Activated CD8-positive, alpha-beta T cell treated with anti-CD3 and anti-CD28 coated beads, Interleukin-2, amount 10 ng/mL, durations not matched to agents 7 days and 5 days (primary cell): ENCODE measurements at regions not wholly inside any gene's neighbourhood (a gene's known extent, or its start where the extent isn't known, plus 50 kb on each side); places are given as distances from the start of the nearest gene placed in this dataset.

Experiments used
- ATAC-seq: fragments of 150-1000 bp; cut with Tn5 transposase; one replicate; pipeline ENCODE4 v1.10.0; 2021; ENCODE audit warnings: moderate library complexity
- CTCF ChIA-PET: fragments of 350-600 bp; sonication (Branson Sonifier 250); formaldehyde crosslinking; loops from one replicate; lab custom pipeline; 2021; ENCODE audit warnings: antibody characterized with exemption; lab: Charles Lee
- POLR2A ChIA-PET: fragments of 350-600 bp; sonication (Branson Sonifier 250); formaldehyde crosslinking; loops from one replicate; lab custom pipeline; 2021; ENCODE audit warnings: antibody characterized with exemption; lab: Charles Lee
- DNase-seq: peaks from one replicate; pipeline ENCODE4 v3.0.0-alpha.2; 2020
- H3K27ac Mint-ChIP-seq: one replicate; pipeline ENCODE4 v1.8.0; 2021; ENCODE audit warnings: mild to moderate bottlenecking, mixed read lengths
- H3K27me3 Mint-ChIP-seq: one replicate; pipeline ENCODE4 v1.8.0; 2021; ENCODE audit warnings: low read depth, mixed read lengths
- H3K36me3 Mint-ChIP-seq: one replicate; pipeline ENCODE4 v1.8.0; 2021; ENCODE audit warnings: low read depth, mixed read lengths
- H3K4me1 Mint-ChIP-seq: one replicate; pipeline ENCODE4 v1.8.0; 2021; ENCODE audit warnings: low read depth, mixed read lengths
- H3K4me3 Mint-ChIP-seq: one replicate; pipeline ENCODE4 v1.8.0; 2021; ENCODE audit warnings: mild to moderate bottlenecking, mixed read lengths
- H3K9me3 Mint-ChIP-seq: one replicate; pipeline ENCODE4 v1.8.0; 2022; ENCODE audit warnings: mixed read lengths; ENCODE audit not compliant: insufficient read depth

DNA sequence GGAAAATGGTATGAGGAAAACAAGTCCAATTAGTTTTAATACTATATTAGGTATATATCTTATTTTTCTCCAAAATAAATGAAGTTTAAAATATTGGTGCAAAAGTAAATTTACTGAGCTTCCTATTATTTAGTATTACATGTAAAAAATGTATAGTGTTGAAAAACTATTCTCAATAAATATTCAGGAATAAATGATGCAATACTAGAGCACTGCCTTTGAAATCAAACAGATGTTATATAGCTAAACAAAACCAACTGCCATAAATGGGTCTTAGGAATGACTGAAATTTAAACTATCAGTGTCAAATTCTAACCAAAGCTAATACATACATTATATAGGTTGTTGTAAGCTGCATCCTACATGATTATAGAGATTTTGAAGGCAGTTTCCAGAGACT lies 1434.0 kb upstream of the LRRTM3 start:
- Mint-ChIP-seq H3K4me1 (no peaks in the 10 kb centered on the region), H3K36me3 (no peaks in the 10 kb centered on the region), H3K27ac (no peak overlapping the region), H3K9me3 (peaks cover 4% of the 10 kb centered on the region), H3K27me3 (no peaks in the 10 kb centered on the region), H3K4me3 (no peak overlapping the region)
- CTCF ChIA-PET, result no interaction called here
- ATAC-seq, result no peak
- POLR2A ChIA-PET, result no interaction called here
- no peak for DNase-seq

DNA sequence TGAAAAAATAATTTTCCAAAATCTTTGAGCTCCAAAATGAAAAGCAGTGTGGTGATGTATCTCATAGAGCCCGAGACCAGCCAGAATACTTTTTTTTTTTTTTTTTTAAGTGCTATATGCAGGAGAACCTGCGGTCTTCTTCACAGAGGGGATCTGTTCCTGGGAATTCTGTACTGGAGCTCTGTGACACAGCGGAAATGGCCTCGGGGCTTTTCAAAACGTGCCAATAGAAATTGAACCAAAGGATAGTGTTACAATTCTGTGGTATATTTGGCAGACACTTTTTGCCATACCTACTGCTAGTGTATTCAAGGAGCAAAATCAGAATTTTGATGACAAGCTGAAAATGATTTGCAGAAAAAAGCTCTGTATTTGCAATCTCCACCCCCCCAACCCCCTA lies 1429.3 kb upstream of the LRRTM3 start:
- no peak overlapping the region for H3K4me3 Mint-ChIP-seq
- H3K9me3 Mint-ChIP-seq, result peaks cover 10% of the 10 kb centered on the region
- ATAC-seq, result no peak
- no peaks in the 10 kb centered on the region for H3K27me3 Mint-ChIP-seq
- no peaks in the 10 kb centered on the region for H3K36me3 Mint-ChIP-seq
- DNase-seq, result no peak
- ChIA-PET CTCF (no interaction called here), POLR2A (no interaction called here)
- H3K27ac Mint-ChIP-seq, result no peak overlapping the region
- no peaks in the 10 kb centered on the region for H3K4me1 Mint-ChIP-seq

DNA sequence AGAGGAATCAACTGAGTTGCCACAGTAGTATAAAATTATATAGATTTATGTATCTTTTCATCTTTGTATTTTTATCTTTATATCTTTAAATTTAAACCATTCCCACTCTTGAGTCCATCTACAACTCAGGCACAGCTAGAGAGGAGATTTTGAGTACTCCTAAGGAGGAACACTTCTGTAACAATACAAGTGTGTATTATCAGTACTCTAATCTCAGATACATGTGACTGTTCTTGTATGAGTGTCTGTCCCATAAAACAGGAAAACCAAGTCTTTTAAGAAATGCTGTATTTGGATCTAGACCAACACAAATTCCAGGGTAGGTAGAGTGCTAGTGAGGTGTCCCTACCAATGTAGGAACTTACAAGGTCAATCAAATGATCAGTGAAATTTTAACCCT lies 1428.0 kb upstream of the LRRTM3 start:
- no peaks in the 10 kb centered on the region for H3K4me1 Mint-ChIP-seq
- ATAC-seq (no peak), DNase-seq (no peak)
- peaks cover 10% of the 10 kb centered on the region for H3K9me3 Mint-ChIP-seq
- H3K4me3 Mint-ChIP-seq, result no peak overlapping the region
- POLR2A ChIA-PET, result no interaction called here
- no peaks in the 10 kb centered on the region for H3K36me3 Mint-ChIP-seq
- H3K27ac Mint-ChIP-seq, result no peak overlapping the region
- H3K27me3 Mint-ChIP-seq, result no peaks in the 10 kb centered on the region
- CTCF ChIA-PET, result no interaction called here

DNA sequence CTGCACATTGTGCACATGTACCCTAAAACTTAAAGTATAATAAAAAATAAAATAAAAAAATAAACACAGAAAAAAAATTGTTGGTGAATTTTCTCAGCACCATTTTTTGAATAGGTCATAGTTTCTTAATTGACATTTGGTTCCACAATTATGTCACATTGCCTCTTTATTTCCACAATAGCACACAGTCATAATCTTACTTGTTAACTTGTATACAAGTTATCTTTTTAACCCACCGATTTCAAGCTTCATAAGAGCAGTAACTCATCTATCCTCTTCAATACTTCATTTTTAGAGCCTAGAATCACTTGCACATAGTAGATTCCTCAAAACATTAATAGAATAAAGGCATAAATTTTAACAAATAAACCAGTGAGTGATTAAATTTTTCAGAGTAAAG lies 1425.1 kb upstream of the LRRTM3 start:
- no peaks in the 10 kb centered on the region for H3K4me1 Mint-ChIP-seq
- H3K27ac Mint-ChIP-seq, result no peak overlapping the region
- DNase-seq, result no peak
- no peaks in the 10 kb centered on the region for H3K27me3 Mint-ChIP-seq
- ATAC-seq, result no peak
- no peaks in the 10 kb centered on the region for H3K36me3 Mint-ChIP-seq
- peaks cover 10% of the 10 kb centered on the region for H3K9me3 Mint-ChIP-seq
- H3K4me3 Mint-ChIP-seq, result no peak overlapping the region
- POLR2A ChIA-PET, result no interaction called here
- CTCF ChIA-PET, result no interaction called here

DNA sequence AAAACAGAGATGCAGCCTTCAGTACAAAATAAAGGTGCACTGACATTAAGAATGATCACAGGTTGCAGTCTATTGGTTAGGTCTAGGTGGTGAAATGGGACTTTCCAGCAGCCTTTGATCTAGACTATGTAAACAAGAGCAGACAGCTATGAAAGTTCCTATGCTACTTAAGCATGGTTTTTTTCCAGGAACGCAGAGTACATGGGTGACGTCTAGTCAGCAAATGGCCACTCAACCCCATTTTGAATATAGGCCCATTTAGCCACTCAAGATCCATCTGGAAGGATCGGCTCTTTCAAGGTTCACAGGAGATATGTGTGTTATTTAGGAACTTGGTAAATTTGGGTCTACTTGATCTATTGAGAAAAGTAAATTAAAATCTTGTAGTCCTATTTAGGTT lies 1424.6 kb upstream of the LRRTM3 start:
- CTCF ChIA-PET, result no interaction called here
- no peaks in the 10 kb centered on the region for H3K36me3 Mint-ChIP-seq
- no peak overlapping the region for H3K27ac Mint-ChIP-seq

DNA sequence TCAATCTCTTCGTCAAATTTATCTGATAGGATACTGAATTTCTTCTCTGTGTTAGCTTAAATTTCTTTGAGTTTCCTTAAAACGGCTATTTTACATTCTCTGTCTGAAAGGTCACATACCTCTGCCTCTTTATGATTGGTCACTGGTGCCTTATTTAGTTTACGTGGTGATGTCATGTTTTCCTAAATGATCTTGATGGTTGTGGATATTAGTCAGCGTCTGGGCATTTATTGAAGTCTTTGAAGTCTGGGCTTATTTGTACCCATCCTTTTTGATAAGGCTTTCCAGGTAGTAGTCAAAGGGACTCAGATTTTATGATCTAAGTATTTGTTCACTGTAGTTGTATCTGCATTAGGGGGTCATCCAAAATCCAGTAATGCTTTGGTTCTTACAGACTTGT lies 1407.5 kb upstream of the LRRTM3 start:
- H3K9me3 Mint-ChIP-seq, result no peaks in the 10 kb centered on the region
- H3K36me3 Mint-ChIP-seq, result no peaks in the 10 kb centered on the region
- no peak overlapping the region for H3K4me3 Mint-ChIP-seq
- POLR2A ChIA-PET, result no interaction called here
- DNase-seq (no peak), ATAC-seq (no peak)
- CTCF ChIA-PET, result no interaction called here
- no peaks in the 10 kb centered on the region for H3K4me1 Mint-ChIP-seq
- H3K27me3 Mint-ChIP-seq, result no peaks in the 10 kb centered on the region
- H3K27ac Mint-ChIP-seq, result no peak overlapping the region

More for the DNA sequence above, 1424.6 kb upstream of the LRRTM3 start:
- POLR2A ChIA-PET, result no interaction called here
- no peak for DNase-seq
- Mint-ChIP-seq H3K27me3 (no peaks in the 10 kb centered on the region), H3K4me3 (no peak overlapping the region), H3K4me1 (no peaks in the 10 kb centered on the region), H3K9me3 (peaks cover 10% of the 10 kb centered on the region)
- no peak for ATAC-seq

DNA sequence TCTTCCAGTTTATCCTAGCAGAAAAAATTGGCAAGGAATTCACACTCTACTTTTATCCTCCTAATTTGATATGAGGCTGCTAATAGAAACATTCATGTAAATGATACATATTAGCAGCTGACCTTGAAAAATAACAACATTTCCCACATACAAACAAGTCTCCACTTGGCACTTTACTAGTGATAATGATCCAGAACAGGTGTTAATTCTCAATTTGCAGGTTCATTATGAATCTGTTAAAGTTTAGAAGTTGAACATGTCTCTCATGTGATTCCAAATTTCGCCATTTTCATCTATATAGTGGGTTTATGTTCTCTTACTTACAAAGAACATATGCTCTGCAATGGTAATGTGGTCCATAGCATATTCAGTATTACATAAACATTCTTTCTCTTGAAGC lies 1396.8 kb upstream of the LRRTM3 start:
- ATAC-seq, result no peak
- POLR2A ChIA-PET, result no interaction called here
- CTCF ChIA-PET, result no interaction called here
- Mint-ChIP-seq H3K36me3 (no peaks in the 10 kb centered on the region), H3K4me1 (no peaks in the 10 kb centered on the region), H3K27me3 (no peaks in the 10 kb centered on the region), H3K27ac (no peak overlapping the region), H3K9me3 (no peaks in the 10 kb centered on the region), H3K4me3 (no peak overlapping the region)
- no peak for DNase-seq

DNA sequence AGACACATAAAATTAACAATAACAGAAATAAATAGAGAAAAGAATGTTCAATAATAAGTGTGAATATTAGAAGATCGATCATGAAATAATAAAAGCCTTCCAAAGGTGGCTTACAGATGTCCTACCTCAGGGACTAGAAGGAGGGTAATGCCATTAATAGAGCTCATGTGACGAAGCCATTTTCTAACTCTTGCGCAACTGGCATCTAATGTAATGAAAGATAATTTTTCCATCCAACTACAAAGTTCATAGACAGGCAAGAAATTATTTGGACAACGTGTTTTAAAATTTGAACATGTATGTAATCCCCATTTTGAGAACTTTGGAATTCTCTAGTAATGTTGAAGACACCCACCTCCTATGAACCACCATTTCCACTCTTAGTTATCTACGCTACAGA lies 1394.3 kb upstream of the LRRTM3 start:
- DNase-seq (no peak), ATAC-seq (no peak)
- Mint-ChIP-seq H3K4me3 (no peak overlapping the region), H3K9me3 (no peaks in the 10 kb centered on the region), H3K27ac (no peak overlapping the region), H3K4me1 (no peaks in the 10 kb centered on the region), H3K36me3 (no peaks in the 10 kb centered on the region), H3K27me3 (no peaks in the 10 kb centered on the region)
- ChIA-PET POLR2A (no interaction called here), CTCF (no interaction called here)

DNA sequence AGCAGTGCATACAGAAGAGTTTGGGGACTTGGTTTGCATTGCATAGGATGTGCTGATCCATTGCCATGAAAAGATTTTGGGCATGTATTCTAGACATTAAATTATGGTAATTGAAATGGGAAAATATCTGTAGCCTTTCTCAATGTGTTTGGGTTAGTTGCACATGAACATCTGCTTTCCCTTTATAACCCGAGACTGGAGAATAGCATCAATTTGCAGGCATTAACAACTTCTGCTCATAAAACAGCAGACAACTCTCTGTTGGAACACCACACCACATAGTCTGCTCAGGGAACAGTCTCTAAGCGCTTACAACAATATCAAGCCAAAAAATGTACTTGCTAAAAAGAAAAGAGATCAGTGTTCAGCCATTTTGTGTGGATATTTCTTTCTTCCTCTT lies 1391.1 kb upstream of the LRRTM3 start:
- CTCF ChIA-PET, result no interaction called here
- ATAC-seq, result no peak
- POLR2A ChIA-PET, result no interaction called here

DNA sequence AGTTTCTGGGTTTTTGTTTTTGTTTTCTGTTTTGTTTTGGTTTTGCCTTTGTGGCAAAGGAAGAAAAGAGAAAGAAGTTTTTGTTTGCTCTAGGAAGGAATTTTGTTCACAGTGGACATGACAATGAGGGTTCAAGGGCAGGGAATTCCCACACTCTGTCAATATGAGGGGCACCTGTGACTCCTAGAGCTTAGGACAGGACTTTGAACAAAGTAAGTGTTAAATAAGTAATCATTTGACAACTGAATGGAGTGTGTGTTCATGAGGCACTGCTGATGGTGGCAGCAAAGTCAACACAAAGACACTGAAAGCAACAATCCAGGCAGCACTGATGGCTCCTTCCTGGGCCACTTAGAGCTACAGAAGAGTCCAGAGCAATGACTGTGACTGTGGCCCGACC lies 1381.1 kb upstream of the LRRTM3 start:
- Mint-ChIP-seq H3K4me1 (no peaks in the 10 kb centered on the region), H3K27ac (no peak overlapping the region), H3K4me3 (no peak overlapping the region), H3K9me3 (peaks cover 13% of the 10 kb centered on the region), H3K27me3 (no peaks in the 10 kb centered on the region), H3K36me3 (no peaks in the 10 kb centered on the region)
- ATAC-seq (no peak), DNase-seq (no peak)
- CTCF ChIA-PET, result no interaction called here
- POLR2A ChIA-PET, result no interaction called here

More for the DNA sequence above, 1391.1 kb upstream of the LRRTM3 start:
- DNase-seq, result no peak
- Mint-ChIP-seq H3K4me3 (no peak overlapping the region), H3K4me1 (no peaks in the 10 kb centered on the region), H3K9me3 (no peaks in the 10 kb centered on the region), H3K36me3 (no peaks in the 10 kb centered on the region), H3K27me3 (no peaks in the 10 kb centered on the region), H3K27ac (no peak overlapping the region)

DNA sequence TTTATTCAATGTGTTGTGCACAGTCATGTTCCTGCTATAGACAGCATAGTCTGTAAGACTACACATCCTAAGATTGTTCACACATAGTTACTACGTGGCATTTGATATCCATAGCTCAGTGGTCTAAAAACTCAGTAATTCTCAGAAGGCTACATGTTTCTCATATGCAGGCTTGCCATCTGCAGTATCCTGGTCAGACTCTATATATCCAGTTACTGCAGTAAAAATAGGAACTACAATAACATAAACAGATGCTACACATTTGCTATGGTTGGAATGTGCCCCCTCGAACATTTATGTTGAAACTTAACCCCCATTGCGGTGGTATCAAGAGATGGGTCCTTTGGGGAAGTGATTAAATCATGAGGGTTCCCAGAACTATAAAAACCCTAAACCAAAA lies 1377.8 kb upstream of the LRRTM3 start:
- H3K4me1 Mint-ChIP-seq, result no peaks in the 10 kb centered on the region
- H3K4me3 Mint-ChIP-seq, result no peak overlapping the region
- no peaks in the 10 kb centered on the region for H3K36me3 Mint-ChIP-seq
- no peaks in the 10 kb centered on the region for H3K27me3 Mint-ChIP-seq
- ChIA-PET POLR2A (no interaction called here), CTCF (no interaction called here)
- no peak overlapping the region for H3K27ac Mint-ChIP-seq
- H3K9me3 Mint-ChIP-seq, result peaks cover 11% of the 10 kb centered on the region
- ATAC-seq, result no peak
- DNase-seq, result no peak

DNA sequence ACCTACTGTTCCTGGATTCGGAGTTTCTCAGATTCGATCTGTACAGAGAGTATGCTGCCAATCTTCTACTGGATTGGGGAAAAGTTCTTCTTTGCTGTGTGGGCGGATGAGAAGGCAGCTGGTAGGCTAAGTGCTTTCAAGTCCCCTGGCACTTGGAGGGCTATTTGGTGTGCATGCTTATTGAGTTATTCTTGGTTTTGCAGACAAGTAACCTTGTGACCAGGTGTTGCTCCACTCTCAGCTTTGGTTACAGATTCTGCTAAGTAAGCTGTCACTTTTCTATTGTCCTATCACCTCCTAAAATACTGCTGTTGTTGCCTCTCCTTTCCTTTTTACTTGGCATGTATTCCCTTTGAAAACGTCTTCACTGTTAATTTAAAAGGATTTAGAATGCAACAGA lies 1375.1 kb upstream of the LRRTM3 start:
- no peaks in the 10 kb centered on the region for H3K27me3 Mint-ChIP-seq
- H3K9me3 Mint-ChIP-seq, result peaks cover 11% of the 10 kb centered on the region
- POLR2A ChIA-PET, result no interaction called here
- no peak overlapping the region for H3K27ac Mint-ChIP-seq
- no peaks in the 10 kb centered on the region for H3K4me1 Mint-ChIP-seq
- ATAC-seq (no peak), DNase-seq (no peak)
- H3K4me3 Mint-ChIP-seq, result no peak overlapping the region
- no peaks in the 10 kb centered on the region for H3K36me3 Mint-ChIP-seq
- CTCF ChIA-PET, result no interaction called here

DNA sequence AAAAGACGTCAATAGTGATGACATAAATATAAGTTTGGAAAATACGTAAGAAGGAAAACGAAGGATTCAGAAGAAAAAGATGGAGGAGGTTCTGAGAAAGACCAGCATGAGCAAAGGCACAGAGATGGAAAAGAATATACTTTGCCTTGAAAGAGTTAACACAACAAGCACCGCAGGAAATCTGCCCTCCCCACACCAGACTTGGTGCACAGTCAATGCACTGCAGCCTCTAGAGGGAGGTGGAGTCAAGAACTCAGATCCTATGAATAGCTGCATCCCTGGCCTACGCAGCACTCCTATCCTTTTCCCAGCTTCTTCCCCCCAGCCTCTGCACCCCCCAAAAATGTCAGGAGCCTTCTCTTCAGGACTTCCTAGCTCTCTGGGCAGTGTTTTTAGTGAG lies 1370.6 kb upstream of the LRRTM3 start:
- Mint-ChIP-seq H3K4me1 (no peaks in the 10 kb centered on the region), H3K27ac (no peak overlapping the region), H3K27me3 (no peaks in the 10 kb centered on the region), H3K36me3 (no peaks in the 10 kb centered on the region), H3K9me3 (peaks cover 8% of the 10 kb centered on the region), H3K4me3 (no peak overlapping the region)
- CTCF ChIA-PET, result no interaction called here
- no peak for ATAC-seq
- no peak for DNase-seq
- POLR2A ChIA-PET, result no interaction called here
